ENCODE measurements at regions not wholly inside any gene's neighbourhood (a gene's known extent, or its start where the extent isn't known, plus 50 kb on each side); places are given as distances from the start of the nearest gene placed in this dataset.

GRCh38 chr3:102158080-102158740 lies 276.6 kb upstream of the ZPLD1 start:
- Histone ChIP-seq H2AFZ (ENCODE audit: low read depth, low read length, poor library complexity, severe bottlenecking) (no peak overlapping the region), H3K4me1 (ENCODE audit: control insufficient read depth in 1 of 2, insufficient read depth in 2 of 2, low read length in 2 of 2) (no peaks in the 10 kb centered on the region), H3K27me3 (ENCODE audit: insufficient read depth, low read length) (no peaks in the 10 kb centered on the region), H3K9me3 (ENCODE audit: control insufficient read depth in 1 of 2, insufficient read depth in 1 of 2, low read depth in 1 of 2, low read length in 2 of 2) (no peaks in the 10 kb centered on the region), H3K4me2 (ENCODE audit: low read length) (no peak overlapping the region), H3K79me2 (ENCODE audit: insufficient read depth, low read length) (no peaks in the 10 kb centered on the region), H4K20me1 (ENCODE audit: insufficient read depth) (no peaks in the 10 kb centered on the region), H3K4me3 (replicated peaks in 1 of 2; ENCODE audit: low read depth in 1 of 2, low read length in 2 of 2) (no peak overlapping the region), H3K36me3 (ENCODE audit: control insufficient read depth in 1 of 2, insufficient read depth in 2 of 2, low read length in 2 of 2) (no peaks in the 10 kb centered on the region), H3K27ac (ENCODE audit: low read depth, low read length) (no peak overlapping the region), H3K9ac (ENCODE audit: low read length) (no peak overlapping the region), H3K9me2 (ENCODE audit: insufficient read depth) (no peaks in the 10 kb centered on the region)
- intact Hi-C loops (cut with micrococcal nuclease): no loop called here
- no peak for ATAC-seq
- no TSS peak for BruUV-seq (replicated peaks)
- ChIA-PET RAD21 (ENCODE audit: low non-redundant PET in 1 of 2, low total read pairs in 2 of 2, uncharacterized antibody in 2 of 2, unreplicated experiment in 2 of 2) (no interaction called here), POLR2A (interaction anchor here (0.5 kb wide), 1 partner anchor 335 kb away, joined by 3 read pairs; no protein-coding TSS in a partner anchor), CTCF (no interaction called here)
- no peak for TF ChIP-seq FOSL1 (IDR thresholded peaks at IDR 0.05; ENCODE audit: low read depth)
- no peak for TF ChIP-seq CEBPB (IDR thresholded peaks at IDR 0.05; ENCODE audit: low read depth)
- no peak for TF ChIP-seq EZH2phosphoT487 (IDR thresholded peaks at IDR 0.05; ENCODE audit: borderline replicate concordance)
- TF ChIP-seq EZH2 (IDR thresholded peaks at IDR 0.05): no peak
- TF ChIP-seq POLR2AphosphoS5 (IDR thresholded peaks at IDR 0.05; ENCODE audit: low read depth, low read length): no peak
- TF ChIP-seq ELF1 (IDR thresholded peaks at IDR 0.05; ENCODE audit: borderline replicate concordance, low read depth): no peak
- TF ChIP-seq CTCF (IDR thresholded peaks at IDR 0.05 in 2 of 3, conservative IDR thresholded peaks at IDR 0.05 in 1 of 3; ENCODE audit: borderline replicate concordance in 1 of 3, insufficient read depth in 1 of 3, low read depth in 2 of 3, low read length in 2 of 3): no peak
- TF ChIP-seq ZBTB33 (IDR thresholded peaks at IDR 0.05; ENCODE audit: extremely low read depth, insufficient replicate concordance, low read length): no peak
- no peak for TF ChIP-seq SIN3A (IDR thresholded peaks at IDR 0.05; ENCODE audit: low read depth)
- TF ChIP-seq POLR2A (IDR thresholded peaks at IDR 0.05; ENCODE audit: borderline replicate concordance, extremely low read depth, insufficient read depth, insufficient read length): no peak
- no peak for TF ChIP-seq ATF3 (IDR thresholded peaks at IDR 0.05)
- DNase-seq (ENCODE audit: low read depth, low spot score): no peak

All from HCT116 (cell line).